ENCODE measurements at regions not wholly inside any gene's neighbourhood (a gene's known extent, or its start where the extent isn't known, plus 50 kb on each side); places are given as distances from the start of the nearest gene placed in this dataset.

DNA sequence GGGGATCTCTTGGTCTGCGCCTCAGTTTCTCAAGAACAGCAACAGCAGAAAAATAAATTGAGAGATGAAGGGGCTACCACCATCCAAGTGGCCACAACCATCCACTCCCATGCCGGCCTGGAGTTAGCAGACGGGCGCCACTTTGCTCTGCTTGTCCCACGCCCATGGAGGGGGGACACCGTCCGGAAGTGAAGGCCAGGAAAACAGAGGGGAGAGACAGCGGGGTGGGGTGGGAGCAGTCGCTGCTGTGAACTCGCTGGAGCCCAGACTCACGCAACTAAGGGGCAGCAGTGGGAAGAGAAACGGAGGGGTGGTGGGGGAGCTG is 135.4 kb downstream of the KIF20B start:
- in situ Hi-C loops (cut with HindIII; ENCODE audit: extremely low pct_ligation_motif_present, low pct_unique_long_range_greater_than_20kb) (no loop called here), intact Hi-C loops (cut with micrococcal nuclease; ENCODE audit: unreplicated experiment) (no loop called here)
- Histone ChIP-seq H4K20me1 (ENCODE audit: insufficient read depth, low read length) (no peaks in the 10 kb centered on the region), H2AFZ (ENCODE audit: low read length) (no peak overlapping the region), H3K9me3 (ENCODE audit: low read length) (peaks cover 6% of the 10 kb centered on the region; the same call in 1 of the 2 replicates), H3K27me3 (ENCODE audit: control insufficient read depth in 1 of 2, insufficient read depth in 2 of 2, low read length in 2 of 2) (no peaks in the 10 kb centered on the region), H3K36me3 (replicated peaks in 1 of 2; ENCODE audit: control insufficient read depth in 1 of 2, insufficient read depth in 2 of 2, low read length in 2 of 2) (no peaks in the 10 kb centered on the region), H3K4me2 (ENCODE audit: low read depth, low read length) (no peak overlapping the region), H3K4me3 (replicated peaks in 1 of 3; ENCODE audit: insufficient read depth in 1 of 3, low read depth in 2 of 3, low read length in 3 of 3) (no peak overlapping the region), H3K4me1 (ENCODE audit: insufficient read depth, low read length) (no peaks in the 10 kb centered on the region), H3K79me2 (ENCODE audit: insufficient read depth, low read length) (no peaks in the 10 kb centered on the region), H3K9ac (ENCODE audit: insufficient read depth, low read depth, low read length) (no peak overlapping the region), H3K27ac (ENCODE audit: extremely low read length, insufficient read depth, low read length) (no peak overlapping the region)
- no TSS peak for BruUV-seq (replicated peaks)
- FAIRE-seq: no peak
- TF ChIP-seq DNMT3B (CRISPR knock-in tag; conservative IDR thresholded peaks at IDR 0.05) (no peak), ZFP1 (CRISPR knock-in tag; IDR thresholded peaks at IDR 0.05) (no peak), HNRNPLL (IDR thresholded peaks at IDR 0.05; ENCODE audit: low read depth, low read length, poor library complexity, severe bottlenecking) (no peak), NR2C2 (CRISPR knock-in tag; IDR thresholded peaks at IDR 0.05; ENCODE audit: borderline replicate concordance) (no peak), ZNF678 (CRISPR knock-in tag; IDR thresholded peaks at IDR 0.05) (no peak), KDM2A (CRISPR knock-in tag; IDR thresholded peaks at IDR 0.05; ENCODE audit: borderline replicate concordance, low read depth) (no peak), PTBP1 (IDR thresholded peaks at IDR 0.05; ENCODE audit: low read depth, low read length, poor library complexity, severe bottlenecking) (no peak), ZNF563 (CRISPR knock-in tag; IDR thresholded peaks at IDR 0.05) (no peak)
- TF ChIP-seq, protein P1, sequence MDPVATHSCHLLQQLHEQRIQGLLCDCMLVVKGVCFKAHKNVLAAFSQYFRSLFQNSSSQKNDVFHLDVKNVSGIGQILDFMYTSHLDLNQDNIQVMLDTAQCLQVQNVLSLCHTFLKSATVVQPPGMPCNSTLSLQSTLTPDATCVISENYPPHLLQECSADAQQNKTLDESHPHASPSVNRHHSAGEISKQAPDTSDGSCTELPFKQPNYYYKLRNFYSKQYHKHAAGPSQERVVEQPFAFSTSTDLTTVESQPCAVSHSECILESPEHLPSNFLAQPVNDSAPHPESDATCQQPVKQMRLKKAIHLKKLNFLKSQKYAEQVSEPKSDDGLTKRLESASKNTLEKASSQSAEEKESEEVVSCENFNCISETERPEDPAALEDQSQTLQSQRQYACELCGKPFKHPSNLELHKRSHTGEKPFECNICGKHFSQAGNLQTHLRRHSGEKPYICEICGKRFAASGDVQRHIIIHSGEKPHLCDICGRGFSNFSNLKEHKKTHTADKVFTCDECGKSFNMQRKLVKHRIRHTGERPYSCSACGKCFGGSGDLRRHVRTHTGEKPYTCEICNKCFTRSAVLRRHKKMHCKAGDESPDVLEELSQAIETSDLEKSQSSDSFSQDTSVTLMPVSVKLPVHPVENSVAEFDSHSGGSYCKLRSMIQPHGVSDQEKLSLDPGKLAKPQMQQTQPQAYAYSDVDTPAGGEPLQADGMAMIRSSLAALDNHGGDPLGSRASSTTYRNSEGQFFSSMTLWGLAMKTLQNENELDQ (CRISPR knock-in tag; IDR thresholded peaks at IDR 0.05; ENCODE audit: borderline replicate concordance): no peak
- TF ChIP-seq, protein P2, sequence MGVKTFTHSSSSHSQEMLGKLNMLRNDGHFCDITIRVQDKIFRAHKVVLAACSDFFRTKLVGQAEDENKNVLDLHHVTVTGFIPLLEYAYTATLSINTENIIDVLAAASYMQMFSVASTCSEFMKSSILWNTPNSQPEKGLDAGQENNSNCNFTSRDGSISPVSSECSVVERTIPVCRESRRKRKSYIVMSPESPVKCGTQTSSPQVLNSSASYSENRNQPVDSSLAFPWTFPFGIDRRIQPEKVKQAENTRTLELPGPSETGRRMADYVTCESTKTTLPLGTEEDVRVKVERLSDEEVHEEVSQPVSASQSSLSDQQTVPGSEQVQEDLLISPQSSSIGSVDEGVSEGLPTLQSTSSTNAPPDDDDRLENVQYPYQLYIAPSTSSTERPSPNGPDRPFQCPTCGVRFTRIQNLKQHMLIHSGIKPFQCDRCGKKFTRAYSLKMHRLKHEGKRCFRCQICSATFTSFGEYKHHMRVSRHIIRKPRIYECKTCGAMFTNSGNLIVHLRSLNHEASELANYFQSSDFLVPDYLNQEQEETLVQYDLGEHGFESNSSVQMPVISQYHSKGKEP (CRISPR knock-in tag; IDR thresholded peaks at IDR 0.05): no peak
- TF ChIP-seq, protein P3, sequence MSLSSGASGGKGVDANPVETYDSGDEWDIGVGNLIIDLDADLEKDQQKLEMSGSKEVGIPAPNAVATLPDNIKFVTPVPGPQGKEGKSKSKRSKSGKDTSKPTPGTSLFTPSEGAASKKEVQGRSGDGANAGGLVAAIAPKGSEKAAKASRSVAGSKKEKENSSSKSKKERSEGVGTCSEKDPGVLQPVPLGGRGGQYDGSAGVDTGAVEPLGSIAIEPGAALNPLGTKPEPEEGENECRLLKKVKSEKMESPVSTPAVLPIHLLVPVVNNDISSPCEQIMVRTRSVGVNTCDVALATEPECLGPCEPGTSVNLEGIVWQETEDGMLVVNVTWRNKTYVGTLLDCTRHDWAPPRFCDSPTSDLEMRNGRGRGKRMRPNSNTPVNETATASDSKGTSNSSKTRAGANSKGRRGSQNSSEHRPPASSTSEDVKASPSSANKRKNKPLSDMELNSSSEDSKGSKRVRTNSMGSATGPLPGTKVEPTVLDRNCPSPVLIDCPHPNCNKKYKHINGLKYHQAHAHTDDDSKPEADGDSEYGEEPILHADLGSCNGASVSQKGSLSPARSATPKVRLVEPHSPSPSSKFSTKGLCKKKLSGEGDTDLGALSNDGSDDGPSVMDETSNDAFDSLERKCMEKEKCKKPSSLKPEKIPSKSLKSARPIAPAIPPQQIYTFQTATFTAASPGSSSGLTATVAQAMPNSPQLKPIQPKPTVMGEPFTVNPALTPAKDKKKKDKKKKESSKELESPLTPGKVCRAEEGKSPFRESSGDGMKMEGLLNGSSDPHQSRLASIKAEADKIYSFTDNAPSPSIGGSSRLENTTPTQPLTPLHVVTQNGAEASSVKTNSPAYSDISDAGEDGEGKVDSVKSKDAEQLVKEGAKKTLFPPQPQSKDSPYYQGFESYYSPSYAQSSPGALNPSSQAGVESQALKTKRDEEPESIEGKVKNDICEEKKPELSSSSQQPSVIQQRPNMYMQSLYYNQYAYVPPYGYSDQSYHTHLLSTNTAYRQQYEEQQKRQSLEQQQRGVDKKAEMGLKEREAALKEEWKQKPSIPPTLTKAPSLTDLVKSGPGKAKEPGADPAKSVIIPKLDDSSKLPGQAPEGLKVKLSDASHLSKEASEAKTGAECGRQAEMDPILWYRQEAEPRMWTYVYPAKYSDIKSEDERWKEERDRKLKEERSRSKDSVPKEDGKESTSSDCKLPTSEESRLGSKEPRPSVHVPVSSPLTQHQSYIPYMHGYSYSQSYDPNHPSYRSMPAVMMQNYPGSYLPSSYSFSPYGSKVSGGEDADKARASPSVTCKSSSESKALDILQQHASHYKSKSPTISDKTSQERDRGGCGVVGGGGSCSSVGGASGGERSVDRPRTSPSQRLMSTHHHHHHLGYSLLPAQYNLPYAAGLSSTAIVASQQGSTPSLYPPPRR (CRISPR knock-in tag; IDR thresholded peaks at IDR 0.05; ENCODE audit: borderline replicate concordance): no peak
- WGBS (ENCODE audit: low lambda C conversion rate): 71% methylated on average over 12 of the region's 12 CpGs
- ATAC-seq: no peak
- DNase-seq (ENCODE audit: low spot score): no peak
- ChIA-PET CTCF (ENCODE audit: low intra/inter-chr PET ratio, low total read pairs) (no interaction called here), POLR2A (no interaction called here)

Measured in HepG2 (cell line).